ENCODE measurements at regions not wholly inside any gene's neighbourhood (a gene's known extent, or its start where the extent isn't known, plus 50 kb on each side); places are given as distances from the start of the nearest gene placed in this dataset.
A peak's percentile ranks its signal among the peaks of the same experiment; 100 is the strongest.
"Not testable (repeated sequence)": the region's sequence is repeated elsewhere in the genome, so short reads cannot be mapped to it uniquely, and the experiment has no call there.

- peak; percentile 33 for DNase-seq
These were observed 693.5 kb upstream of the EEF2KMT start for GRCh38 chr16:5791011-5791657.

GRCh38 chr16:5790512-5790911 is 692.9 kb upstream of the EEF2KMT start:
- no peak for DNase-seq

GRCh38 chr16:5789033-5789432 is 691.4 kb upstream of the EEF2KMT start:
- DNase-seq, result no peak

- DNase-seq, result no peak
These were observed 683.8 kb upstream of the EEF2KMT start for GRCh38 chr16:5781436-5781835.

- DNase-seq, result no peak
These were observed 679.3 kb upstream of the EEF2KMT start for GRCh38 chr16:5776876-5777275.

GRCh38 chr16:5775916-5776315 is 678.3 kb upstream of the EEF2KMT start:
- no peak for DNase-seq

GRCh38 chr16:5770118-5770517 is 672.5 kb upstream of the EEF2KMT start:
- no peak for DNase-seq

GRCh38 chr16:5769513-5769912 is 671.9 kb upstream of the EEF2KMT start:
- no peak for DNase-seq

- no peak for DNase-seq
These were observed 670.9 kb upstream of the EEF2KMT start for GRCh38 chr16:5768445-5768844.

- DNase-seq, result no peak
These were observed 665.6 kb upstream of the EEF2KMT start for GRCh38 chr16:5763176-5763575.

- DNase-seq, result no peak
These were observed 664.8 kb upstream of the EEF2KMT start for GRCh38 chr16:5762362-5762761.

- no peak for DNase-seq
These were observed 664.0 kb upstream of the EEF2KMT start for GRCh38 chr16:5761592-5761991.

GRCh38 chr16:5758281-5758680 is 660.7 kb upstream of the EEF2KMT start:
- no peak for DNase-seq

GRCh38 chr16:5756969-5757368 is 659.4 kb upstream of the EEF2KMT start:
- DNase-seq, result no peak

- DNase-seq, result no peak
These were observed 655.8 kb upstream of the EEF2KMT start for GRCh38 chr16:5753381-5753780.

- DNase-seq, result no peak
These were observed 653.6 kb upstream of the EEF2KMT start for GRCh38 chr16:5751216-5751615.

- DNase-seq, result not testable (repeated sequence)
These were observed 652.8 kb upstream of the EEF2KMT start for GRCh38 chr16:5750439-5750838.

- no peak for DNase-seq
These were observed 641.0 kb upstream of the EEF2KMT start for GRCh38 chr16:5738586-5738985.

GRCh38 chr16:5736209-5736930 is 638.8 kb upstream of the EEF2KMT start:
- no peak for DNase-seq

- DNase-seq, result no peak
These were observed 637.8 kb upstream of the EEF2KMT start for GRCh38 chr16:5735444-5735843.

GRCh38 chr16:5730783-5731182 is 633.2 kb upstream of the EEF2KMT start:
- no peak for DNase-seq

- no peak for DNase-seq
These were observed 624.6 kb upstream of the EEF2KMT start for GRCh38 chr16:5722116-5722619.

GRCh38 chr16:5715155-5715554 is 617.6 kb upstream of the EEF2KMT start:
- DNase-seq, result no peak

- DNase-seq, result no peak
These were observed 612.3 kb upstream of the EEF2KMT start for GRCh38 chr16:5709889-5710288.

GRCh38 chr16:5706211-5706610 is 608.6 kb upstream of the EEF2KMT start:
- no peak for DNase-seq

Data from NCI-H1092 (cell line).